ENCODE measurements at regions not wholly inside any gene's neighbourhood (a gene's known extent, or its start where the extent isn't known, plus 50 kb on each side); places are given as distances from the start of the nearest gene placed in this dataset.

GRCh38 chr10:131689016-131689415 lies 211.8 kb upstream of the PPP2R2D start:
- Mint-ChIP-seq H3K4me3 (ENCODE audit: low read depth, unreplicated experiment) (no peak overlapping the region), H3K4me1 (ENCODE audit: low read depth, unreplicated experiment) (no peaks in the 10 kb centered on the region), H3K9me3 (ENCODE audit: low read depth, unreplicated experiment) (peaks cover 4% of the 10 kb centered on the region), H3K27ac (ENCODE audit: unreplicated experiment) (no peak overlapping the region), H3K27me3 (ENCODE audit: unreplicated experiment) (peaks cover 24% of the 10 kb centered on the region), H3K36me3 (ENCODE audit: insufficient read depth, unreplicated experiment) (no peaks in the 10 kb centered on the region)
- TF ChIP-seq CTCF (IDR thresholded peaks at IDR 0.05; ENCODE audit: unreplicated experiment): no peak
- DNase-seq: no peak
- intact Hi-C loops (cut with micrococcal nuclease; ENCODE audit: unreplicated experiment): no loop called here
- no TSS peak for BruUV-seq (replicated peaks)
- CTCF ChIA-PET: interaction anchor here (0.6 kb wide), 1 partner anchor 159 kb away, joined by 3 read pairs; no protein-coding TSS in a partner anchor

- no TSS peak for BruUV-seq (replicated peaks)
- CTCF ChIA-PET: no interaction called here
- intact Hi-C loops (cut with micrococcal nuclease; ENCODE audit: unreplicated experiment): no loop called here
- Mint-ChIP-seq H3K4me3 (ENCODE audit: low read depth, unreplicated experiment) (no peak overlapping the region), H3K27me3 (ENCODE audit: unreplicated experiment) (peaks cover 24% of the 10 kb centered on the region), H3K36me3 (ENCODE audit: insufficient read depth, unreplicated experiment) (no peaks in the 10 kb centered on the region), H3K4me1 (ENCODE audit: low read depth, unreplicated experiment) (no peaks in the 10 kb centered on the region), H3K27ac (ENCODE audit: unreplicated experiment) (no peak overlapping the region), H3K9me3 (ENCODE audit: low read depth, unreplicated experiment) (peaks cover 4% of the 10 kb centered on the region)
- DNase-seq: no peak
- no peak for TF ChIP-seq CTCF (IDR thresholded peaks at IDR 0.05; ENCODE audit: unreplicated experiment)
These were observed 211.3 kb upstream of the PPP2R2D start for GRCh38 chr10:131689486-131689885.

DNA sequence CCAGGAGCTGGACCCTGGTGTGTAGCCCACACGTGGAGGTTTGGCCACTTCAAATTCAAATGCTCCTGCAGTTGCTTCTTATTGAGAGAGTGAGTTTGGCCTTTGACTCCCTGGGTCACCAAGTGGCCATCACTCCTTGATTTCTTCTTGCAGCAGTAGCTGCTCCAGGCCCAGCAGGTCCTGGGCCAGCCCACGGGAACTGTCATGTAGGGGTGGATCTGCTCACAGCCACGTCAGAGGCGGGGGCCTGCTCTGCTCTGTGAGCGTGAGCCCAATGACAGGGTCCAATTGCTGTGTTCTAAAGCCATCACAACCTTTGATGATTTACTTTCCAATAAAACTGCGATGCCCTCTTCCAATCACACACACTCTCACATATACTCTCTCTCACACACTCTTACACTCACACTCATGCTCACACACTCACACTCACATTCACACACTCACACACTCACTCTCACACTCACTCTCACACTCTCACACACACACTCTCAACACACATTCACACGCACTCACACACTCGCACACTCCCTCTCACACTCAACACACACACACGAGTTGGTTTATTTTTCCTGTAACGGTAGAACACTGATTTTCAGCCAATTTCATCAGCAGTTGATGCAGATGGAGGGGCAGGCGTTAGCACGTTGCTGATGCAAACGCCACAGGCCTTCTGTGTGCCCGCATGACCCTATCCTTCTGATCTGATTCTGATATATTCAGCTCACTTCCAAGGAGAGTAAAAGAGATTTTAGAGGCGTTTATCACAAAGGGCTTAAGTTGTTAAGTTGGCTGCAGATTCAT lies 210.7 kb upstream of the PPP2R2D start:
- DNase-seq: no peak
- Mint-ChIP-seq H3K4me3 (ENCODE audit: low read depth, unreplicated experiment) (no peak overlapping the region), H3K4me1 (ENCODE audit: low read depth, unreplicated experiment) (no peaks in the 10 kb centered on the region), H3K36me3 (ENCODE audit: insufficient read depth, unreplicated experiment) (no peaks in the 10 kb centered on the region), H3K9me3 (ENCODE audit: low read depth, unreplicated experiment) (peaks cover 4% of the 10 kb centered on the region), H3K27ac (ENCODE audit: unreplicated experiment) (no peak overlapping the region), H3K27me3 (ENCODE audit: unreplicated experiment) (peaks cover 24% of the 10 kb centered on the region)
- intact Hi-C loops (cut with micrococcal nuclease; ENCODE audit: unreplicated experiment): no loop called here
- CTCF ChIA-PET: no interaction called here
- BruUV-seq (replicated peaks): no TSS peak
- no peak for TF ChIP-seq CTCF (IDR thresholded peaks at IDR 0.05; ENCODE audit: unreplicated experiment)

- Mint-ChIP-seq H3K9me3 (ENCODE audit: low read depth, unreplicated experiment) (peaks cover 4% of the 10 kb centered on the region), H3K36me3 (ENCODE audit: insufficient read depth, unreplicated experiment) (no peaks in the 10 kb centered on the region), H3K27me3 (ENCODE audit: unreplicated experiment) (peaks cover 24% of the 10 kb centered on the region), H3K4me1 (ENCODE audit: low read depth, unreplicated experiment) (no peaks in the 10 kb centered on the region), H3K27ac (ENCODE audit: unreplicated experiment) (no peak overlapping the region), H3K4me3 (ENCODE audit: low read depth, unreplicated experiment) (no peak overlapping the region)
- CTCF ChIA-PET: no interaction called here
- TF ChIP-seq CTCF (IDR thresholded peaks at IDR 0.05; ENCODE audit: unreplicated experiment): no peak
- intact Hi-C loops (cut with micrococcal nuclease; ENCODE audit: unreplicated experiment): no loop called here
- no TSS peak for BruUV-seq (replicated peaks)
- no peak for DNase-seq
These were observed 210.0 kb upstream of the PPP2R2D start for GRCh38 chr10:131690805-131691239.

Measured in Calu3 (cell line).